SK-N-SH (cell line): ENCODE measurements at regions not wholly inside any gene's neighbourhood (a gene's known extent, or its start where the extent isn't known, plus 50 kb on each side); places are given as distances from the start of the nearest gene placed in this dataset.

Experiments used
- CTCF ChIA-PET: fragments of 300-600, 350-600 bp; formaldehyde crosslinking; extraction: SDS; loops from one replicate; lab custom pipeline; 2021; lab: Yijun Ruan, JAX
- POLR2A ChIA-PET: fragments of 350-600 bp; sonication (Branson Sonifier 250); formaldehyde crosslinking; extraction: SDS; loops from one replicate; lab custom pipeline; 2020; ENCODE audit warnings: antibody characterized with exemption, inconsistent platforms; lab: Yijun Ruan, JAX
- DNase-seq: peaks from one replicate; pipeline ENCODE4 v3.0.0; 2012
- H2AFZ ChIP-seq: fragments of 200-600 bp; sonication (generic); 2 replicates; pipeline ENCODE4 v1.8.1; 2016; ENCODE audit warnings: antibody characterized with exemption, mild to moderate bottlenecking, low read depth
- H3F3A ChIP-seq: fragments of 200-600 bp; sonication (generic); replicated peaks from 2 replicates; pipeline ENCODE3; 2016; ENCODE audit warnings: antibody characterized with exemption, mild to moderate bottlenecking; ENCODE audit not compliant: insufficient read depth
- H3K27ac ChIP-seq, 2 experiments: fragments of 200-500 bp in 1 of 2; fragments of 200-600 bp in 1 of 2; sonication (Bioruptor generic) in 1 of 2; sonication (generic), shearing (Covaris generic) in 1 of 2; 2 replicates each; pipeline versions ENCODE4 v1.5.1 to v1.6.1; 2014 to 2016; ENCODE audit warnings: low read depth in 2 of 2, inconsistent platforms in 1 of 2, low read length in 1 of 2, mild to moderate bottlenecking in 1 of 2, mixed read lengths in 1 of 2
- H3K27me3 ChIP-seq: fragments of 200-600 bp; sonication (generic), shearing (Covaris generic); 2 replicates; pipeline ENCODE4 v1.6.1; 2016; ENCODE audit warnings: mixed run types; ENCODE audit not compliant: insufficient read depth
- H3K36me3 ChIP-seq, 2 experiments: fragments of 200-500 bp in 1 of 2; fragments of 200-600 bp in 1 of 2; sonication (Bioruptor generic) in 1 of 2; sonication (generic) in 1 of 2; replicated peaks in 1 of 2; 2 replicates each; pipeline versions ENCODE3 to v1.5.1; 2014 to 2016; ENCODE audit warnings: low read length in 1 of 2, mild to moderate bottlenecking in 1 of 2; ENCODE audit not compliant: insufficient read depth in 2 of 2, control insufficient read depth in 1 of 2
- H3K4me1 ChIP-seq, 2 experiments: fragments of 200-500 bp in 1 of 2; fragments of 200-600 bp in 1 of 2; sonication (Bioruptor generic) in 1 of 2; sonication (generic), shearing (Covaris generic) in 1 of 2; 2 replicates each; pipeline versions ENCODE4 v1.5.1 to v1.6.1; 2014 to 2016; ENCODE audit warnings: low read depth in 1 of 2, low read length in 1 of 2, mixed run types in 1 of 2; ENCODE audit not compliant: insufficient read depth in 2 of 2, control insufficient read depth in 1 of 2
- H3K4me2 ChIP-seq: fragments of 200-600 bp; sonication (generic), shearing (Covaris generic); 2 replicates; pipeline ENCODE4 v1.6.1; 2017; ENCODE audit warnings: mixed run types
- H3K4me3 ChIP-seq, 2 experiments: fragments of 200-500 bp in 1 of 2; fragments of 200-600 bp in 1 of 2; sonication (Bioruptor generic) in 1 of 2; sonication (generic), shearing (Covaris generic) in 1 of 2; 2 replicates each; pipeline versions ENCODE4 v1.5.1 to v1.8.1; 2014 to 2016; ENCODE audit warnings: low read depth in 2 of 2, inconsistent platforms in 1 of 2, low read length in 1 of 2, mild to moderate bottlenecking in 1 of 2, mixed read lengths in 1 of 2, moderate library complexity in 1 of 2
- H3K79me2 ChIP-seq: fragments of 200-600 bp; sonication (generic); 2 replicates; pipeline ENCODE4 v1.8.1; 2017; ENCODE audit warnings: mild to moderate bottlenecking; ENCODE audit not compliant: insufficient read depth
- H3K9ac ChIP-seq: fragments of 200-600 bp; sonication (generic); 2 replicates; pipeline ENCODE4 v1.6.1; 2017; ENCODE audit warnings: mixed run types
- H3K9me2 ChIP-seq: fragments of 200-600 bp; sonication (generic); 2 replicates; pipeline ENCODE4 v1.6.1; 2017; ENCODE audit warnings: mixed run types
- H3K9me3 ChIP-seq: fragments of 200-600 bp; sonication (generic); 2 replicates; pipeline ENCODE4 v1.6.1; 2017; ENCODE audit warnings: mixed run types, mild to moderate bottlenecking, moderate library complexity
- H4K20me1 ChIP-seq: fragments of 200-600 bp; sonication (generic); 2 replicates; pipeline ENCODE4 v1.6.1; 2017; ENCODE audit warnings: mild to moderate bottlenecking, mixed run types; ENCODE audit not compliant: insufficient read depth
- CHD2 ChIP-seq: fragments of 150-350 bp; IDR thresholded peaks from 2 replicates; pipeline ENCODE4 v1.6.1; 2018; ENCODE audit warnings: low read length; ENCODE audit not compliant: partially characterized antibody
- CTCF ChIP-seq: fragments of 200-600 bp; sonication (generic); IDR thresholded peaks from 2 replicates; pipeline ENCODE4 v1.6.1; 2017; ENCODE audit warnings: antibody characterized with exemption, mild to moderate bottlenecking, moderate library complexity
- EP300 ChIP-seq, 2 experiments: IDR thresholded peaks; 2 replicates each; pipeline versions ENCODE4 v1.4.0 to v1.6.1; 2012; ENCODE audit warnings: borderline replicate concordance in 1 of 2, low read depth in 1 of 2, low read length in 1 of 2
- EZH2phosphoT487 ChIP-seq: fragments of 200-600 bp; sonication (generic); IDR thresholded peaks from 2 replicates; pipeline ENCODE4 v1.6.1; 2017; ENCODE audit warnings: low read depth, mixed run types, mild to moderate bottlenecking, antibody characterized with exemption, moderate library complexity, borderline replicate concordance
- FOSL2 ChIP-seq: IDR thresholded peaks from 2 replicates; pipeline ENCODE4 v1.4.0; 2012; ENCODE audit warnings: low read depth, mild to moderate bottlenecking, moderate library complexity, borderline replicate concordance
- FOXM1 ChIP-seq: IDR thresholded peaks from 2 replicates; pipeline ENCODE4 v1.4.0; 2012; ENCODE audit warnings: low read depth, mild to moderate bottlenecking
- GABPA ChIP-seq: IDR thresholded peaks from 2 replicates; pipeline ENCODE4 v1.4.0; 2012; ENCODE audit warnings: low read depth, mild to moderate bottlenecking
- GATA2 ChIP-seq: sonication (generic); formaldehyde crosslinking; IDR thresholded peaks from 2 replicates; pipeline ENCODE4 v1.5.0; 2020; ENCODE audit warnings: mild to moderate bottlenecking, missing genetic modification reagents
- MAX ChIP-seq: IDR thresholded peaks from 2 replicates; pipeline ENCODE4 v1.4.0; 2012; ENCODE audit warnings: low read depth
- NRF1 ChIP-seq: IDR thresholded peaks from 2 replicates; pipeline ENCODE4 v1.6.1; 2012; ENCODE audit warnings: low read depth, mild to moderate bottlenecking, low read length
- POLR2AphosphoS5 ChIP-seq: IDR thresholded peaks from 2 replicates; pipeline ENCODE4 v1.6.1; 2012; ENCODE audit warnings: low read depth, low read length
- RAD21 ChIP-seq: IDR thresholded peaks from 2 replicates; pipeline ENCODE4 v1.6.1; 2012; ENCODE audit warnings: mild to moderate bottlenecking, low read length
- RCOR1 ChIP-seq: fragments of 150-350 bp; IDR thresholded peaks from 2 replicates; pipeline ENCODE4 v1.6.1; 2017; ENCODE audit warnings: antibody characterized with exemption, low read length
- SIN3A ChIP-seq: IDR thresholded peaks from 2 replicates; pipeline ENCODE4 v1.6.1; 2012; ENCODE audit warnings: low read depth, mild to moderate bottlenecking, low read length, moderate library complexity, borderline replicate concordance
- SMC3 ChIP-seq: IDR thresholded peaks from 2 replicates; pipeline ENCODE4 v1.6.1; 2012; ENCODE audit warnings: low read depth, low read length, improper control_type of control experiment
- TCF12 ChIP-seq: IDR thresholded peaks from 2 replicates; pipeline ENCODE4 v1.4.0; 2012
- USF1 ChIP-seq: IDR thresholded peaks from 2 replicates; pipeline ENCODE4 v1.4.0; 2012; ENCODE audit warnings: low read depth, borderline replicate concordance
- YY1 ChIP-seq: IDR thresholded peaks from 2 replicates; pipeline ENCODE4 v1.4.0; 2012; ENCODE audit warnings: low read depth, mild to moderate bottlenecking
- WGBS: methylation state at CpG from one replicate; pipeline ENCODE4 v1.1.6; 2017; ENCODE audit warnings: low lambda C conversion rate; 5-methylcytosine and 5-hydroxymethylcytosine counted together
- TF ChIP-seq, protein P1 (sequence below): IDR thresholded peaks from 2 replicates; pipeline ENCODE4 v1.6.1; 2012; ENCODE audit warnings: mild to moderate bottlenecking, low read depth, low read length, moderate library complexity
- TF ChIP-seq, protein P2 (sequence below): fragments of 150-350 bp; IDR thresholded peaks from 2 replicates; pipeline ENCODE4 v1.6.1; 2016; ENCODE audit warnings: mild to moderate bottlenecking, low read depth, low read length

GRCh38 chr4:31328932-31329331 is 608.8 kb downstream of the PCDH7 start:
- H3K4me3 ChIP-seq: no peak overlapping the region
- no peaks in the 10 kb centered on the region for H3K4me1 ChIP-seq
- no peak for DNase-seq
- H3K27ac ChIP-seq: no peak overlapping the region
- no peak for TF ChIP-seq NRF1
- TF ChIP-seq POLR2AphosphoS5: no peak
- TF ChIP-seq GATA2 (CRISPR knock-in tag): no peak
- TF ChIP-seq FOXM1: no peak
- TF ChIP-seq SMC3: no peak
- no peak for TF ChIP-seq CHD2
- no peak for TF ChIP-seq RCOR1
- TF ChIP-seq EZH2phosphoT487: no peak
- TF ChIP-seq USF1: no peak
- TF ChIP-seq CTCF: no peak
- TF ChIP-seq EP300 (IDR thresholded peaks at IDR 0.05; ENCODE audit: borderline replicate concordance in 1 of 2, low read depth in 1 of 2, low read length in 1 of 2): no peak
- TF ChIP-seq RAD21: no peak
- TF ChIP-seq, protein P1, sequence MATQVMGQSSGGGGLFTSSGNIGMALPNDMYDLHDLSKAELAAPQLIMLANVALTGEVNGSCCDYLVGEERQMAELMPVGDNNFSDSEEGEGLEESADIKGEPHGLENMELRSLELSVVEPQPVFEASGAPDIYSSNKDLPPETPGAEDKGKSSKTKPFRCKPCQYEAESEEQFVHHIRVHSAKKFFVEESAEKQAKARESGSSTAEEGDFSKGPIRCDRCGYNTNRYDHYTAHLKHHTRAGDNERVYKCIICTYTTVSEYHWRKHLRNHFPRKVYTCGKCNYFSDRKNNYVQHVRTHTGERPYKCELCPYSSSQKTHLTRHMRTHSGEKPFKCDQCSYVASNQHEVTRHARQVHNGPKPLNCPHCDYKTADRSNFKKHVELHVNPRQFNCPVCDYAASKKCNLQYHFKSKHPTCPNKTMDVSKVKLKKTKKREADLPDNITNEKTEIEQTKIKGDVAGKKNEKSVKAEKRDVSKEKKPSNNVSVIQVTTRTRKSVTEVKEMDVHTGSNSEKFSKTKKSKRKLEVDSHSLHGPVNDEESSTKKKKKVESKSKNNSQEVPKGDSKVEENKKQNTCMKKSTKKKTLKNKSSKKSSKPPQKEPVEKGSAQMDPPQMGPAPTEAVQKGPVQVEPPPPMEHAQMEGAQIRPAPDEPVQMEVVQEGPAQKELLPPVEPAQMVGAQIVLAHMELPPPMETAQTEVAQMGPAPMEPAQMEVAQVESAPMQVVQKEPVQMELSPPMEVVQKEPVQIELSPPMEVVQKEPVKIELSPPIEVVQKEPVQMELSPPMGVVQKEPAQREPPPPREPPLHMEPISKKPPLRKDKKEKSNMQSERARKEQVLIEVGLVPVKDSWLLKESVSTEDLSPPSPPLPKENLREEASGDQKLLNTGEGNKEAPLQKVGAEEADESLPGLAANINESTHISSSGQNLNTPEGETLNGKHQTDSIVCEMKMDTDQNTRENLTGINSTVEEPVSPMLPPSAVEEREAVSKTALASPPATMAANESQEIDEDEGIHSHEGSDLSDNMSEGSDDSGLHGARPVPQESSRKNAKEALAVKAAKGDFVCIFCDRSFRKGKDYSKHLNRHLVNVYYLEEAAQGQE: no peak
- TF ChIP-seq, protein P2, sequence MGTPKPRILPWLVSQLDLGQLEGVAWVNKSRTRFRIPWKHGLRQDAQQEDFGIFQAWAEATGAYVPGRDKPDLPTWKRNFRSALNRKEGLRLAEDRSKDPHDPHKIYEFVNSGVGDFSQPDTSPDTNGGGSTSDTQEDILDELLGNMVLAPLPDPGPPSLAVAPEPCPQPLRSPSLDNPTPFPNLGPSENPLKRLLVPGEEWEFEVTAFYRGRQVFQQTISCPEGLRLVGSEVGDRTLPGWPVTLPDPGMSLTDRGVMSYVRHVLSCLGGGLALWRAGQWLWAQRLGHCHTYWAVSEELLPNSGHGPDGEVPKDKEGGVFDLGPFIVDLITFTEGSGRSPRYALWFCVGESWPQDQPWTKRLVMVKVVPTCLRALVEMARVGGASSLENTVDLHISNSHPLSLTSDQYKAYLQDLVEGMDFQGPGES: no peak
- no peak for TF ChIP-seq TCF12
- TF ChIP-seq GABPA: no peak
- no peak for TF ChIP-seq MAX
- no peak for TF ChIP-seq YY1
- TF ChIP-seq FOSL2: no peak
- no peak for TF ChIP-seq SIN3A
- no peaks in the 10 kb centered on the region for H3F3A ChIP-seq
- no peaks in the 10 kb centered on the region for H3K9me3 ChIP-seq
- H3K4me2 ChIP-seq: no peak overlapping the region
- ChIA-PET POLR2A (no interaction called here), CTCF (no interaction called here)
- no peaks in the 10 kb centered on the region for H3K36me3 ChIP-seq
- no peaks in the 10 kb centered on the region for H3K79me2 ChIP-seq
- no peaks in the 10 kb centered on the region for H4K20me1 ChIP-seq
- H3K9ac ChIP-seq: no peak overlapping the region
- H2AFZ ChIP-seq: no peak overlapping the region
- WGBS: 9% methylated on average over 1 of the region's 1 CpG
- no peaks in the 10 kb centered on the region for H3K9me2 ChIP-seq
- no peaks in the 10 kb centered on the region for H3K27me3 ChIP-seq
